MV-4-11 (cell line): ENCODE measurements at regions not wholly inside any gene's neighbourhood (a gene's known extent, or its start where the extent isn't known, plus 50 kb on each side); places are given as distances from the start of the nearest gene placed in this dataset.
"Not testable (repeated sequence)": the region's sequence is repeated elsewhere in the genome, so short reads cannot be mapped to it uniquely, and the experiment has no call there.

ENCODE experiments used
- DNase-seq: peaks from one replicate; lab custom pipeline; 2025; lab: John Stamatoyannopoulos, UW

GRCh38 chr13:30065181-30065580 lies 214.8 kb upstream of the UBL3 start:
- DNase-seq: no peak

- no peak for DNase-seq
Observed at GRCh38 chr13:30063892-30064291, 213.5 kb upstream of the UBL3 start.

GRCh38 chr13:30061217-30061616 lies 210.8 kb upstream of the UBL3 start:
- no peak for DNase-seq

- DNase-seq: no peak
Observed at GRCh38 chr13:30058429-30058828, 208.0 kb upstream of the UBL3 start.

GRCh38 chr13:30054546-30054945 lies 204.1 kb upstream of the UBL3 start:
- DNase-seq: not testable (repeated sequence)

GRCh38 chr13:30053939-30054338 lies 203.5 kb upstream of the UBL3 start:
- no peak for DNase-seq

GRCh38 chr13:30052120-30052519 lies 201.7 kb upstream of the UBL3 start:
- peak; percentile 25 for DNase-seq

GRCh38 chr13:30051531-30052060 lies 201.2 kb upstream of the UBL3 start:
- DNase-seq: no peak

- DNase-seq: no peak
Observed at GRCh38 chr13:30049692-30050091, 199.3 kb upstream of the UBL3 start.

GRCh38 chr13:30047154-30047874 lies 196.9 kb upstream of the UBL3 start:
- peak; percentile 68 for DNase-seq

GRCh38 chr13:30045916-30046704 lies 195.7 kb upstream of the UBL3 start:
- DNase-seq: no peak

- DNase-seq: no peak
Observed at GRCh38 chr13:30044932-30045331, 194.5 kb upstream of the UBL3 start.

GRCh38 chr13:30043631-30043925 lies 193.2 kb upstream of the UBL3 start:
- no peak for DNase-seq

- no peak for DNase-seq
Observed at GRCh38 chr13:30042891-30043630, 192.6 kb upstream of the UBL3 start.

- no peak for DNase-seq
Observed at GRCh38 chr13:30042272-30042671, 191.9 kb upstream of the UBL3 start.

- no peak for DNase-seq
Observed at GRCh38 chr13:30039511-30039911, 189.1 kb upstream of the UBL3 start.

GRCh38 chr13:30038884-30039283 lies 188.5 kb upstream of the UBL3 start:
- DNase-seq: no peak

- no peak for DNase-seq
Observed at GRCh38 chr13:30037766-30038165, 187.3 kb upstream of the UBL3 start.

- DNase-seq: no peak
Observed at GRCh38 chr13:30037306-30037705, 186.9 kb upstream of the UBL3 start.

- peak; percentile 40 for DNase-seq
Observed at GRCh38 chr13:30034458-30034795, 184.0 kb upstream of the UBL3 start.

- peak; percentile 74 for DNase-seq
Observed at GRCh38 chr13:30033681-30034457, 183.5 kb upstream of the UBL3 start.

GRCh38 chr13:30032263-30032662 lies 181.8 kb upstream of the UBL3 start:
- DNase-seq: no peak
